WTC11 (cell line): ENCODE measurements at regions not wholly inside any gene's neighbourhood (a gene's known extent, or its start where the extent isn't known, plus 50 kb on each side); places are given as distances from the start of the nearest gene placed in this dataset.

ENCODE experiments used
- ELF4 ChIP-seq: sonication (generic); formaldehyde crosslinking; IDR thresholded peaks from 2 replicates; pipeline ENCODE4 v1.8.1; 2022; ENCODE audit warnings: low read depth, mild to moderate bottlenecking, moderate library complexity, missing genetic modification reagents
- ESRRA ChIP-seq: sonication (generic); formaldehyde crosslinking; IDR thresholded peaks from 2 replicates; pipeline ENCODE4 v1.8.1; 2022; ENCODE audit warnings: mild to moderate bottlenecking, missing genetic modification reagents, borderline replicate concordance
- GRHL2 ChIP-seq: fragments of 250-450 bp; sonication (Bioruptor Pico); IDR thresholded peaks from 2 replicates; pipeline ENCODE4 v1.8.0; 2022; ENCODE audit warnings: mild to moderate bottlenecking, moderate library complexity; ENCODE audit not compliant: insufficient replicate concordance, severe bottlenecking
- NR2C2 ChIP-seq: sonication (generic); formaldehyde crosslinking; IDR thresholded peaks from 2 replicates; pipeline ENCODE4 v1.8.0; 2022; ENCODE audit warnings: mild to moderate bottlenecking, missing genetic modification reagents
- TF ChIP-seq, protein P1 (sequence below): fragments of 200-600 bp; IDR thresholded peaks from 2 replicates; pipeline ENCODE4 v1.8.0; 2022; ENCODE audit warnings: antibody characterized with exemption
- TF ChIP-seq, protein P2 (sequence below): sonication (generic); formaldehyde crosslinking; IDR thresholded peaks from 2 replicates; pipeline ENCODE4 v1.8.1; 2023; ENCODE audit warnings: mild to moderate bottlenecking, missing genetic modification reagents, moderate library complexity
- TF ChIP-seq, protein P3 (sequence below): sonication (generic); formaldehyde crosslinking; IDR thresholded peaks from 2 replicates; pipeline ENCODE4 v1.8.1; 2023; ENCODE audit warnings: mild to moderate bottlenecking, moderate library complexity, missing genetic modification reagents
- TF ChIP-seq, protein P4 (sequence below): sonication (generic); formaldehyde crosslinking; IDR thresholded peaks from 2 replicates; pipeline ENCODE4 v1.8.1; 2022; ENCODE audit warnings: mild to moderate bottlenecking, moderate library complexity, missing genetic modification reagents
- TF ChIP-seq, protein P5 (sequence below): sonication (generic); formaldehyde crosslinking; IDR thresholded peaks from 2 replicates; pipeline ENCODE4 v1.8.1; 2023; ENCODE audit warnings: mild to moderate bottlenecking, missing genetic modification reagents, borderline replicate concordance
- TF ChIP-seq, protein P6 (sequence below): sonication (generic); formaldehyde crosslinking; IDR thresholded peaks from 2 replicates; pipeline ENCODE4 v1.8.1; 2022; ENCODE audit warnings: missing genetic modification reagents, borderline replicate concordance

DNA sequence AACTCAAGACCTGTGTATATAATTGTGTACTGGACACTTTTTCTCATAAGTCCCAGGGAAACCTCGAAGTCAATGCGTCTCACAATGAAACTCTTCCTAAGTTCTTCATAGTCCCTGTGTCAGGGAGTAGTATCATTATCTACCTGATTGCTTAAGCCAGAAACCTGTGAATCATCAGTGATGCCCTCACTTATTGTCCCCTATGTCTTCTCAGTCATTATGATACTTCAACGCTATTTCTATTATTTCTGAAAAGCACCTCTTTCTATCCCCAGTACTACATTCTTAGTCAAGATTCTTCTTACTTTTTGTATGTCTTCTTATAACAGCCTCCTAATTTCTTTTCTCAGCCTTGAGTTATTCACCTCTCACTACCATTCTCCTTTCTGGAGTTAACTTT is 94.3 kb downstream of the OTUD1 start:
- TF ChIP-seq ELF4 (CRISPR knock-in tag): no peak
- TF ChIP-seq, protein P1, sequence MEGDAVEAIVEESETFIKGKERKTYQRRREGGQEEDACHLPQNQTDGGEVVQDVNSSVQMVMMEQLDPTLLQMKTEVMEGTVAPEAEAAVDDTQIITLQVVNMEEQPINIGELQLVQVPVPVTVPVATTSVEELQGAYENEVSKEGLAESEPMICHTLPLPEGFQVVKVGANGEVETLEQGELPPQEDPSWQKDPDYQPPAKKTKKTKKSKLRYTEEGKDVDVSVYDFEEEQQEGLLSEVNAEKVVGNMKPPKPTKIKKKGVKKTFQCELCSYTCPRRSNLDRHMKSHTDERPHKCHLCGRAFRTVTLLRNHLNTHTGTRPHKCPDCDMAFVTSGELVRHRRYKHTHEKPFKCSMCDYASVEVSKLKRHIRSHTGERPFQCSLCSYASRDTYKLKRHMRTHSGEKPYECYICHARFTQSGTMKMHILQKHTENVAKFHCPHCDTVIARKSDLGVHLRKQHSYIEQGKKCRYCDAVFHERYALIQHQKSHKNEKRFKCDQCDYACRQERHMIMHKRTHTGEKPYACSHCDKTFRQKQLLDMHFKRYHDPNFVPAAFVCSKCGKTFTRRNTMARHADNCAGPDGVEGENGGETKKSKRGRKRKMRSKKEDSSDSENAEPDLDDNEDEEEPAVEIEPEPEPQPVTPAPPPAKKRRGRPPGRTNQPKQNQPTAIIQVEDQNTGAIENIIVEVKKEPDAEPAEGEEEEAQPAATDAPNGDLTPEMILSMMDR: no peak
- TF ChIP-seq, protein P2, sequence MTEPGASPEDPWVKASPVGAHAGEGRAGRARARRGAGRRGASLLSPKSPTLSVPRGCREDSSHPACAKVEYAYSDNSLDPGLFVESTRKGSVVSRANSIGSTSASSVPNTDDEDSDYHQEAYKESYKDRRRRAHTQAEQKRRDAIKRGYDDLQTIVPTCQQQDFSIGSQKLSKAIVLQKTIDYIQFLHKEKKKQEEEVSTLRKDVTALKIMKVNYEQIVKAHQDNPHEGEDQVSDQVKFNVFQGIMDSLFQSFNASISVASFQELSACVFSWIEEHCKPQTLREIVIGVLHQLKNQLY (CRISPR knock-in tag): no peak
- no peak for TF ChIP-seq GRHL2 (CRISPR knock-in tag)
- TF ChIP-seq, protein P3, sequence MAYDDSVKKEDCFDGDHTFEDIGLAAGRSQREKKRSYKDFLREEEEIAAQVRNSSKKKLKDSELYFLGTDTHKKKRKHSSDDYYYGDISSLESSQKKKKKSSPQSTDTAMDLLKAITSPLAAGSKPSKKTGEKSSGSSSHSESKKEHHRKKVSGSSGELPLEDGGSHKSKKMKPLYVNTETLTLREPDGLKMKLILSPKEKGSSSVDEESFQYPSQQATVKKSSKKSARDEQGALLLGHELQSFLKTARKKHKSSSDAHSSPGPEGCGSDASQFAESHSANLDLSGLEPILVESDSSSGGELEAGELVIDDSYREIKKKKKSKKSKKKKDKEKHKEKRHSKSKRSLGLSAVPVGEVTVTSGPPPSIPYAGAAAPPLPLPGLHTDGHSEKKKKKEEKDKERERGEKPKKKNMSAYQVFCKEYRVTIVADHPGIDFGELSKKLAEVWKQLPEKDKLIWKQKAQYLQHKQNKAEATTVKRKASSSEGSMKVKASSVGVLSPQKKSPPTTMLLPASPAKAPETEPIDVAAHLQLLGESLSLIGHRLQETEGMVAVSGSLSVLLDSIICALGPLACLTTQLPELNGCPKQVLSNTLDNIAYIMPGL (CRISPR knock-in tag): no peak
- TF ChIP-seq, protein P4, sequence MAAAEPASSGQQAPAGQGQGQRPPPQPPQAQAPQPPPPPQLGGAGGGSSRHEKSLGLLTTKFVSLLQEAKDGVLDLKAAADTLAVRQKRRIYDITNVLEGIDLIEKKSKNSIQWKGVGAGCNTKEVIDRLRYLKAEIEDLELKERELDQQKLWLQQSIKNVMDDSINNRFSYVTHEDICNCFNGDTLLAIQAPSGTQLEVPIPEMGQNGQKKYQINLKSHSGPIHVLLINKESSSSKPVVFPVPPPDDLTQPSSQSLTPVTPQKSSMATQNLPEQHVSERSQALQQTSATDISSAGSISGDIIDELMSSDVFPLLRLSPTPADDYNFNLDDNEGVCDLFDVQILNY: no peak
- TF ChIP-seq NR2C2: no peak
- TF ChIP-seq, protein P5, sequence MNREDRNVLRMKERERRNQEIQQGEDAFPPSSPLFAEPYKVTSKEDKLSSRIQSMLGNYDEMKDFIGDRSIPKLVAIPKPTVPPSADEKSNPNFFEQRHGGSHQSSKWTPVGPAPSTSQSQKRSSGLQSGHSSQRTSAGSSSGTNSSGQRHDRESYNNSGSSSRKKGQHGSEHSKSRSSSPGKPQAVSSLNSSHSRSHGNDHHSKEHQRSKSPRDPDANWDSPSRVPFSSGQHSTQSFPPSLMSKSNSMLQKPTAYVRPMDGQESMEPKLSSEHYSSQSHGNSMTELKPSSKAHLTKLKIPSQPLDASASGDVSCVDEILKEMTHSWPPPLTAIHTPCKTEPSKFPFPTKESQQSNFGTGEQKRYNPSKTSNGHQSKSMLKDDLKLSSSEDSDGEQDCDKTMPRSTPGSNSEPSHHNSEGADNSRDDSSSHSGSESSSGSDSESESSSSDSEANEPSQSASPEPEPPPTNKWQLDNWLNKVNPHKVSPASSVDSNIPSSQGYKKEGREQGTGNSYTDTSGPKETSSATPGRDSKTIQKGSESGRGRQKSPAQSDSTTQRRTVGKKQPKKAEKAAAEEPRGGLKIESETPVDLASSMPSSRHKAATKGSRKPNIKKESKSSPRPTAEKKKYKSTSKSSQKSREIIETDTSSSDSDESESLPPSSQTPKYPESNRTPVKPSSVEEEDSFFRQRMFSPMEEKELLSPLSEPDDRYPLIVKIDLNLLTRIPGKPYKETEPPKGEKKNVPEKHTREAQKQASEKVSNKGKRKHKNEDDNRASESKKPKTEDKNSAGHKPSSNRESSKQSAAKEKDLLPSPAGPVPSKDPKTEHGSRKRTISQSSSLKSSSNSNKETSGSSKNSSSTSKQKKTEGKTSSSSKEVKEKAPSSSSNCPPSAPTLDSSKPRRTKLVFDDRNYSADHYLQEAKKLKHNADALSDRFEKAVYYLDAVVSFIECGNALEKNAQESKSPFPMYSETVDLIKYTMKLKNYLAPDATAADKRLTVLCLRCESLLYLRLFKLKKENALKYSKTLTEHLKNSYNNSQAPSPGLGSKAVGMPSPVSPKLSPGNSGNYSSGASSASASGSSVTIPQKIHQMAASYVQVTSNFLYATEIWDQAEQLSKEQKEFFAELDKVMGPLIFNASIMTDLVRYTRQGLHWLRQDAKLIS (CRISPR knock-in tag): no peak
- TF ChIP-seq, protein P6, sequence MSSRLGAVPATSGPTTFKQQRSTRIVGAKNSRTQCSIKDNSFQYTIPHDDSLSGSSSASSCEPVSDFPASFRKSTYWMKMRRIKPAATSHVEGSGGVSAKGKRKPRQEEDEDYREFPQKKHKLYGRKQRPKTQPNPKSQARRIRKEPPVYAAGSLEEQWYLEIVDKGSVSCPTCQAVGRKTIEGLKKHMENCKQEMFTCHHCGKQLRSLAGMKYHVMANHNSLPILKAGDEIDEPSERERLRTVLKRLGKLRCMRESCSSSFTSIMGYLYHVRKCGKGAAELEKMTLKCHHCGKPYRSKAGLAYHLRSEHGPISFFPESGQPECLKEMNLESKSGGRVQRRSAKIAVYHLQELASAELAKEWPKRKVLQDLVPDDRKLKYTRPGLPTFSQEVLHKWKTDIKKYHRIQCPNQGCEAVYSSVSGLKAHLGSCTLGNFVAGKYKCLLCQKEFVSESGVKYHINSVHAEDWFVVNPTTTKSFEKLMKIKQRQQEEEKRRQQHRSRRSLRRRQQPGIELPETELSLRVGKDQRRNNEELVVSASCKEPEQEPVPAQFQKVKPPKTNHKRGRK (CRISPR knock-in tag): no peak
- no peak for TF ChIP-seq ESRRA (CRISPR knock-in tag)
